HFF-Myc (cell line): ENCODE measurements at regions not wholly inside any gene's neighbourhood (a gene's known extent, or its start where the extent isn't known, plus 50 kb on each side); places are given as distances from the start of the nearest gene placed in this dataset.

Experiments used
- DNase-seq: peaks from one replicate; pipeline ENCODE4 v3.0.0-alpha.2; 2011; ENCODE audit warnings: low read depth; ENCODE audit errors: extremely low read depth
- H3K4me3 ChIP-seq: replicated peaks from 2 replicates; pipeline ENCODE4 v1.5.1; 2011; ENCODE audit warnings: low read depth, mild to moderate bottlenecking, control low read depth, low read length
- TF ChIP-seq, protein P1 (sequence below): IDR thresholded peaks from 2 replicates; pipeline ENCODE4 v1.5.1; 2012; ENCODE audit warnings: mild to moderate bottlenecking, low read depth, low read length, control low read depth; ENCODE audit errors: missing control alignments

GRCh38 chr6:44681761-44682160 lies 294.3 kb downstream of the CDC5L start:
- no peak for DNase-seq
- TF ChIP-seq, protein P1, sequence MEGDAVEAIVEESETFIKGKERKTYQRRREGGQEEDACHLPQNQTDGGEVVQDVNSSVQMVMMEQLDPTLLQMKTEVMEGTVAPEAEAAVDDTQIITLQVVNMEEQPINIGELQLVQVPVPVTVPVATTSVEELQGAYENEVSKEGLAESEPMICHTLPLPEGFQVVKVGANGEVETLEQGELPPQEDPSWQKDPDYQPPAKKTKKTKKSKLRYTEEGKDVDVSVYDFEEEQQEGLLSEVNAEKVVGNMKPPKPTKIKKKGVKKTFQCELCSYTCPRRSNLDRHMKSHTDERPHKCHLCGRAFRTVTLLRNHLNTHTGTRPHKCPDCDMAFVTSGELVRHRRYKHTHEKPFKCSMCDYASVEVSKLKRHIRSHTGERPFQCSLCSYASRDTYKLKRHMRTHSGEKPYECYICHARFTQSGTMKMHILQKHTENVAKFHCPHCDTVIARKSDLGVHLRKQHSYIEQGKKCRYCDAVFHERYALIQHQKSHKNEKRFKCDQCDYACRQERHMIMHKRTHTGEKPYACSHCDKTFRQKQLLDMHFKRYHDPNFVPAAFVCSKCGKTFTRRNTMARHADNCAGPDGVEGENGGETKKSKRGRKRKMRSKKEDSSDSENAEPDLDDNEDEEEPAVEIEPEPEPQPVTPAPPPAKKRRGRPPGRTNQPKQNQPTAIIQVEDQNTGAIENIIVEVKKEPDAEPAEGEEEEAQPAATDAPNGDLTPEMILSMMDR, result no peak
- no peak overlapping the region for H3K4me3 ChIP-seq

DNA sequence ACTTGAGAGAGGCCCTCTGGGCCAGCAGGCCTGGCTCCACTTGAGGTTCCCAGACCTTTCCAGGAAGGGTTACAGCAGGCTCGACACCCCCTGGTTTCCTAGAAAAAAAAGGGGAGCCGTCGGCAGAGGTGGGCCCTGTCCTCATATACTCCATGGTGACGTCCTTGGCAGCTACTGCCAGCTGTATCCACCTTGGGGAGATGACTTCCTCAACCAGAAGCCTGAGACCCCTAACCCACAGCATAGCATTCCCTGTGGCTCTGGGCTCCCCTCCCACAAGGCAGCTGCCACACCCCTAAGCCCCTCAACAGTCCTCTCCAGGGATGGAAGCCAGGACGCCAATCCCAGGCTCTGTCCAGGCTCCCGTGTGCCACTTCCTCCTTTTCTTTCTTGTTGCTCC lies 294.8 kb downstream of the CDC5L start:
- no peak for DNase-seq
- TF ChIP-seq, protein P1, result no peak
- no peak overlapping the region for H3K4me3 ChIP-seq

- DNase-seq, result no peak
- no peak overlapping the region for H3K4me3 ChIP-seq
- TF ChIP-seq, protein P1, result no peak
These were observed 295.7 kb downstream of the CDC5L start for GRCh38 chr6:44682987-44683779.

DNA sequence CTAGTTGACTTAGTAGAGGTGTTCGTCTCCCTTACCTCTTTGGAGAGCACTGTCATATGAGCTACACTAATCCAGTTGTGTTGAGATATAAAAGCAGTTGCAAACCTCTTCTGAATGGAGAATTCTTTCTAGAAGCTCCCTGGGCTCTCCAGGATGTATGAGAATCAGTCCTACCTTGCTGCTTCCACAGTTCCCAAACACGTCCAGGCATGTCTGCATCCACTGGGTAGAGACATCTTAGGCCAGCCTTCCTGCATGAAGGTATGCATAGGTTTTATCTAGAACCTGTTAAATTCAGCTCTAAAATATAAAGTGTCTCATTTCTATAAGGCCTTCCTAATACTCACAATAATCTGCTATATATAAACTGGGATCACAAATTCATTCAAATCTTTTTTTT lies 297.7 kb downstream of the CDC5L start:
- no peak overlapping the region for H3K4me3 ChIP-seq
- TF ChIP-seq, protein P1, result no peak

GRCh38 chr6:44696099-44696498 lies 308.6 kb downstream of the CDC5L start:
- TF ChIP-seq, protein P1, result no peak
- DNase-seq, result no peak
- H3K4me3 ChIP-seq, result no peak overlapping the region

More for the DNA sequence above, 297.7 kb downstream of the CDC5L start:
- DNase-seq, result no peak

DNA sequence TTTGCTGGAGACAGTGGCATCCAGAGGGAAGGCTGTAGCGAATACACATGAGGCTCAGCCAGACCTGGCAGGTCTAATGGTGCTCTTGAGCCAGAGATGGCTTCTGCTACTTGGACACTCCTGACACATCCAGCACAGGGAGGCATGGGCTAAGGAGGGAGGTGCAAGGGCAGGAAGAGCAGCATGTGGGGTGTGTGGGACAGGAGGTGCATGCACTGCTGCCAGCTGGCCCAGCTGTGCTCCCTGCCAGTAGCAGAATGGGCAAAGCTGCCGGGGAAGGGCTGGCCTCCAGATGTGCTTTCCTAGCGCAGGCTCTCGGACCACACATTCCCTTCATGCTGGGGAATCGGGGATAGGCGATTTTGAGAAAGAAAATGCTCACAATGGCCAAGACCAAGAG lies 309.2 kb downstream of the CDC5L start:
- peak; percentile 65 for DNase-seq
- TF ChIP-seq, protein P1, result no peak
- no peak overlapping the region for H3K4me3 ChIP-seq
